Neural progenitor cell (in vitro differentiated cells): ENCODE measurements at regions not wholly inside any gene's neighbourhood (a gene's known extent, or its start where the extent isn't known, plus 50 kb on each side); places are given as distances from the start of the nearest gene placed in this dataset.

ENCODE experiments used
- CTCF ChIP-seq: fragments of 200-600 bp; sonication (generic); IDR thresholded peaks from 2 replicates; pipeline ENCODE4 v1.5.1; 2017; ENCODE audit warnings: antibody characterized with exemption, mild to moderate bottlenecking
- EZH2 ChIP-seq: fragments of 200-600 bp; sonication (generic); IDR thresholded peaks from 2 replicates; pipeline ENCODE4 v1.6.1; 2017; ENCODE audit warnings: antibody characterized with exemption, mild to moderate bottlenecking, moderate library complexity

DNA sequence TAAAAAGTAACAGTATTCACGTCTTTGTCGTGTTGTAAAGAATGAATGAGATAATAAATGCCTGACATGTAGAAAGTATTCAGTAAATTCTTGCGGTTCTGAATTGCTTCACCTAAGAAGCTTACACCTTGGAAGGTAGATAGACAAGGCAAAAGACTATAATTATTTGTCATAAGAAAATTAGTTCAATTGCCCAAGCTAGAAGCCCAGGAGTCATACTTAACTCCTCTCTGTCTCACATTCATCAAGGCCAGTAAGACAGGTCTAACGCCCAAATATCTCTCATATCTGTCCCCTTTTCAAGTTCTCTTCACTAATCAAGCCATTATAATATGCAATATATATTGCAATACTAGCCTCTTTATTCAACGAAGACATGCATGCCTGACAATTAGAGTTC is 87.7 kb upstream of the AMOTL1 start:
- TF ChIP-seq CTCF (no peak), EZH2 (no peak)
